NCI-H345 treated with DMSO at 0.1 percent for 48 hours (cell line): ENCODE measurements at regions not wholly inside any gene's neighbourhood (a gene's known extent, or its start where the extent isn't known, plus 50 kb on each side); places are given as distances from the start of the nearest gene placed in this dataset.
A peak's percentile ranks its signal among the peaks of the same experiment; 100 is the strongest.

Experiments
- DNase-seq: peaks from one replicate; lab custom pipeline; 2025; ENCODE audit not compliant: unreplicated experiment; lab: John Stamatoyannopoulos, UW

DNA sequence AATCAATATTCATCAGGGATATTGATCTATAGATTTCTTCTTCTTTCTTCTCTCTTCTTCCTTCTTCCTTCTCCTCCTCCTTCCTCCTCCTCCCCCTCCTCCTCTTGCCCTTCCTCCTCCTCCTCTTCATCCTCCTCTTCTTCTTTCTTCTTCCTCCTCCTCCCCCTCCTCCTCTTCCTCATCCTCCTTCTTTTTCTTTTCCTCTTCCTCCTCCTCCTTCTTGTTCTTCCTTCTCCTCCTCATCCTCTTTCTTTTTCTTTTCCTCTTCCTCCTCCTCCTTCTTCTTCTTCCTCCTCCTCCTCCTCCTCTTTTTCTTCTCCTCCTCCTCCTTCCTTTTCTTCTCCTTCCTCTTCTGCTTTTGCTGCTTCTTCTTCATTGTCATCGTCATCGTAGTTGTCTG is 52.4 kb upstream of the SERINC1 start:
- DNase-seq = no peak

- peak; percentile 58 for DNase-seq
Measured at GRCh38 chr6:122530440-122531046, 58.9 kb upstream of the SERINC1 start.

- no peak for DNase-seq
Measured at GRCh38 chr6:122548281-122548680, 61.9 kb upstream of the PKIB start.

- no peak for DNase-seq
Measured at GRCh38 chr6:122548820-122549219, 61.4 kb upstream of the PKIB start.

GRCh38 chr6:122553697-122554096 is 56.5 kb upstream of the PKIB start:
- no peak for DNase-seq

- DNase-seq = no peak
Measured at GRCh38 chr6:122555561-122555960, 54.6 kb upstream of the PKIB start.

DNA sequence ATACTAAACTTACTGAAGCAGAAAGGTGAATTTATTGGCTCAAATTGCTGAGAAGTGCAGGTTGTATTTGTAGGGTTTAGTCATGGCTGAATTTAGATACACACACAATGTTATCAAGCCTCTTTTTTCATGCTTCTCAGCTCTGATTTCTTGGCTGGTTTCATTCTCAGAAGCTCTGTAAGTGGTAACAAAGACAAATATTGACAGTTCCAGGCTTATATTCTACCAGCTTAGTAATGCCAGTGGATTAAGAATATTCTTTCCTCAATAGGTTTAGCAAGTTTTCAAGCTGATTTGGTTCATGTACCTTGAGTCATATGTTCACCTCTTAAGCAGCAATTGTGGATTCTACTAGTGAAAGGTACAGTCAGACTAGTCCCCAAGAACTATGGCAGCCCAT is 52.1 kb upstream of the PKIB start:
- DNase-seq = no peak
